ENCODE measurements at regions not wholly inside any gene's neighbourhood (a gene's known extent, or its start where the extent isn't known, plus 50 kb on each side); places are given as distances from the start of the nearest gene placed in this dataset.

DNA sequence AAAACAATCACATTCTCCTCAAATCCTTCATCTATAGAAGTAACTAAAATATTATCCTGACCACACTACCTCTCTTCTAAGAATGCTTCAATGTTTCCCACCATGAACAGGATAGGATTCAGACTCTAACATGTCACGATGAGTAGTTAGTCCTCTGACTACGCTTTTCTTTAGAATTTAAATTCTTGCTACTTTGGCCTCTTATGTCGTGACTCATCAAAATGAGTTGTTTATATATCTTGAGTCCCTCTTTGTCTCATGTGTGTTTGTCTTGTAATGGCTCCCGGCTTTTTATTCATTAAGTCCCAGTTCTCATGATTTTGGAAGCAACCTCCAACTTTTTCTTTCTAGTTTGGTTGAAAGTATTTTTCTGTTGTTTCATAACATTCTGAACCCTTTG lies 1289.2 kb downstream of the DSC3 start:
- BruUV-seq (replicated peaks), result no TSS peak
- Histone ChIP-seq H3K9ac (ENCODE audit: control insufficient read depth, insufficient read depth, low read length) (no peak overlapping the region), H3K79me2 (ENCODE audit: control insufficient read depth, insufficient read depth, low read length) (no peaks in the 10 kb centered on the region), H3K27me3 (replicated peaks in 1 of 2; ENCODE audit: control insufficient read depth in 2 of 2, insufficient read depth in 2 of 2, low read length in 1 of 2) (no peaks in the 10 kb centered on the region), H3K36me3 (ENCODE audit: control insufficient read depth in 2 of 2, insufficient read depth in 2 of 2, low read length in 1 of 2) (no peaks in the 10 kb centered on the region), H3K4me2 (ENCODE audit: control insufficient read depth, insufficient read depth) (no peak overlapping the region), H3K27ac (ENCODE audit: control insufficient read depth, insufficient read depth) (no peak overlapping the region), H3K9me3 (replicated peaks; ENCODE audit: control insufficient read depth, insufficient read depth, low read length) (no peaks in the 10 kb centered on the region), H3K4me1 (ENCODE audit: control insufficient read depth, insufficient read depth, low read length) (no peaks in the 10 kb centered on the region), H4K20me1 (ENCODE audit: control insufficient read depth, insufficient read depth) (no peaks in the 10 kb centered on the region), H2AFZ (ENCODE audit: control insufficient read depth, low read depth, low read length) (no peak overlapping the region), H3K4me3 (no peak overlapping the region)
- in situ Hi-C loops (cut with MboI) (no loop called here), intact Hi-C loops (cut with micrococcal nuclease; ENCODE audit: unreplicated experiment) (no loop called here)
- ChIA-PET RAD21 (ENCODE audit: unreplicated experiment) (no interaction called here), SMC1A (ENCODE audit: uncharacterized antibody, unreplicated experiment) (no interaction called here), POLR2A (no interaction called here), CTCF (no interaction called here)
- DNase-seq (ENCODE audit: low read depth, low spot score), result no peak
- FAIRE-seq, result no peak
- no peak for ATAC-seq
- TF ChIP-seq JUND (IDR thresholded peaks at IDR 0.05; ENCODE audit: low read depth, low read length), result no peak
- TF ChIP-seq NRF1 (conservative IDR thresholded peaks at IDR 0.05; ENCODE audit: low read depth, low read length), result no peak
- TF ChIP-seq SIX5 (IDR thresholded peaks at IDR 0.05; ENCODE audit: low read depth, low read length, severe bottlenecking), result no peak
- TF ChIP-seq, protein P1, sequence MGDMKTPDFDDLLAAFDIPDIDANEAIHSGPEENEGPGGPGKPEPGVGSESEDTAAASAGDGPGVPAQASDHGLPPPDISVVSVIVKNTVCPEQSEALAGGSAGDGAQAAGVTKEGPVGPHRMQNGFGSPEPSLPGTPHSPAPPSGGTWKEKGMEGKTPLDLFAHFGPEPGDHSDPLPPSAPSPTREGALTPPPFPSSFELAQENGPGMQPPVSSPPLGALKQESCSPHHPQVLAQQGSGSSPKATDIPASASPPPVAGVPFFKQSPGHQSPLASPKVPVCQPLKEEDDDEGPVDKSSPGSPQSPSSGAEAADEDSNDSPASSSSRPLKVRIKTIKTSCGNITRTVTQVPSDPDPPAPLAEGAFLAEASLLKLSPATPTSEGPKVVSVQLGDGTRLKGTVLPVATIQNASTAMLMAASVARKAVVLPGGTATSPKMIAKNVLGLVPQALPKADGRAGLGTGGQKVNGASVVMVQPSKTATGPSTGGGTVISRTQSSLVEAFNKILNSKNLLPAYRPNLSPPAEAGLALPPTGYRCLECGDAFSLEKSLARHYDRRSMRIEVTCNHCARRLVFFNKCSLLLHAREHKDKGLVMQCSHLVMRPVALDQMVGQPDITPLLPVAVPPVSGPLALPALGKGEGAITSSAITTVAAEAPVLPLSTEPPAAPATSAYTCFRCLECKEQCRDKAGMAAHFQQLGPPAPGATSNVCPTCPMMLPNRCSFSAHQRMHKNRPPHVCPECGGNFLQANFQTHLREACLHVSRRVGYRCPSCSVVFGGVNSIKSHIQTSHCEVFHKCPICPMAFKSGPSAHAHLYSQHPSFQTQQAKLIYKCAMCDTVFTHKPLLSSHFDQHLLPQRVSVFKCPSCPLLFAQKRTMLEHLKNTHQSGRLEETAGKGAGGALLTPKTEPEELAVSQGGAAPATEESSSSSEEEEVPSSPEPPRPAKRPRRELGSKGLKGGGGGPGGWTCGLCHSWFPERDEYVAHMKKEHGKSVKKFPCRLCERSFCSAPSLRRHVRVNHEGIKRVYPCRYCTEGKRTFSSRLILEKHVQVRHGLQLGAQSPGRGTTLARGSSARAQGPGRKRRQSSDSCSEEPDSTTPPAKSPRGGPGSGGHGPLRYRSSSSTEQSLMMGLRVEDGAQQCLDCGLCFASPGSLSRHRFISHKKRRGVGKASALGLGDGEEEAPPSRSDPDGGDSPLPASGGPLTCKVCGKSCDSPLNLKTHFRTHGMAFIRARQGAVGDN (IDR thresholded peaks at IDR 0.05), result no peak
- TF ChIP-seq RELA (IDR thresholded peaks at IDR 0.05; ENCODE audit: borderline replicate concordance, partially characterized antibody), result no peak
- no peak for TF ChIP-seq MEF2B (IDR thresholded peaks at IDR 0.05; ENCODE audit: partially characterized antibody, poor library complexity, severe bottlenecking)
- TF ChIP-seq HDAC2 (IDR thresholded peaks at IDR 0.05), result no peak
- TF ChIP-seq NFIC (IDR thresholded peaks at IDR 0.05; ENCODE audit: low read depth, low read length), result no peak
- TF ChIP-seq, protein P2, sequence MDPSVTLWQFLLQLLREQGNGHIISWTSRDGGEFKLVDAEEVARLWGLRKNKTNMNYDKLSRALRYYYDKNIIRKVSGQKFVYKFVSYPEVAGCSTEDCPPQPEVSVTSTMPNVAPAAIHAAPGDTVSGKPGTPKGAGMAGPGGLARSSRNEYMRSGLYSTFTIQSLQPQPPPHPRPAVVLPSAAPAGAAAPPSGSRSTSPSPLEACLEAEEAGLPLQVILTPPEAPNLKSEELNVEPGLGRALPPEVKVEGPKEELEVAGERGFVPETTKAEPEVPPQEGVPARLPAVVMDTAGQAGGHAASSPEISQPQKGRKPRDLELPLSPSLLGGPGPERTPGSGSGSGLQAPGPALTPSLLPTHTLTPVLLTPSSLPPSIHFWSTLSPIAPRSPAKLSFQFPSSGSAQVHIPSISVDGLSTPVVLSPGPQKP (IDR thresholded peaks at IDR 0.05; ENCODE audit: low read depth, low read length), result no peak
- TF ChIP-seq STAT3 (IDR thresholded peaks at IDR 0.05; ENCODE audit: low read depth, low read length), result no peak
- no peak for TF ChIP-seq GATAD2B (conservative IDR thresholded peaks at IDR 0.05; ENCODE audit: low read depth)
- TF ChIP-seq SREBF1 (IDR thresholded peaks at IDR 0.05; ENCODE audit: low read length), result no peak
- TF ChIP-seq HDGF (IDR thresholded peaks at IDR 0.05), result no peak
- no peak for TF ChIP-seq BCL11A (IDR thresholded peaks at IDR 0.05; ENCODE audit: low read depth, low read length)
- TF ChIP-seq, protein P3, sequence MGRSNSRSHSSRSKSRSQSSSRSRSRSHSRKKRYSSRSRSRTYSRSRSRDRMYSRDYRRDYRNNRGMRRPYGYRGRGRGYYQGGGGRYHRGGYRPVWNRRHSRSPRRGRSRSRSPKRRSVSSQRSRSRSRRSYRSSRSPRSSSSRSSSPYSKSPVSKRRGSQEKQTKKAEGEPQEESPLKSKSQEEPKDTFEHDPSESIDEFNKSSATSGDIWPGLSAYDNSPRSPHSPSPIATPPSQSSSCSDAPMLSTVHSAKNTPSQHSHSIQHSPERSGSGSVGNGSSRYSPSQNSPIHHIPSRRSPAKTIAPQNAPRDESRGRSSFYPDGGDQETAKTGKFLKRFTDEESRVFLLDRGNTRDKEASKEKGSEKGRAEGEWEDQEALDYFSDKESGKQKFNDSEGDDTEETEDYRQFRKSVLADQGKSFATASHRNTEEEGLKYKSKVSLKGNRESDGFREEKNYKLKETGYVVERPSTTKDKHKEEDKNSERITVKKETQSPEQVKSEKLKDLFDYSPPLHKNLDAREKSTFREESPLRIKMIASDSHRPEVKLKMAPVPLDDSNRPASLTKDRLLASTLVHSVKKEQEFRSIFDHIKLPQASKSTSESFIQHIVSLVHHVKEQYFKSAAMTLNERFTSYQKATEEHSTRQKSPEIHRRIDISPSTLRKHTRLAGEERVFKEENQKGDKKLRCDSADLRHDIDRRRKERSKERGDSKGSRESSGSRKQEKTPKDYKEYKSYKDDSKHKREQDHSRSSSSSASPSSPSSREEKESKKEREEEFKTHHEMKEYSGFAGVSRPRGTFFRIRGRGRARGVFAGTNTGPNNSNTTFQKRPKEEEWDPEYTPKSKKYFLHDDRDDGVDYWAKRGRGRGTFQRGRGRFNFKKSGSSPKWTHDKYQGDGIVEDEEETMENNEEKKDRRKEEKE (IDR thresholded peaks at IDR 0.05), result no peak
- 2% methylated on average over 4 of the region's 4 CpGs for WGBS (ENCODE audit: insufficient coverage, insufficient replicate concordance, low lambda C conversion rate, missing lambda C conversion rate)
